HEK293 (cell line): ENCODE measurements at regions not wholly inside any gene's neighbourhood (a gene's known extent, or its start where the extent isn't known, plus 50 kb on each side); places are given as distances from the start of the nearest gene placed in this dataset.

Experiments used
- CTCF ChIA-PET: fragments of 350-600 bp; formaldehyde crosslinking; extraction: SDS; loops from one replicate; lab custom pipeline; 2021; ENCODE audit warnings: antibody characterized with exemption; lab: Yijun Ruan, JAX
- POLR2A ChIA-PET: fragments of 300-600 bp; formaldehyde crosslinking; extraction: SDS; loops from one replicate; lab custom pipeline; 2020; ENCODE audit warnings: antibody characterized with exemption, inconsistent platforms; lab: Yijun Ruan, JAX
- H3K27ac ChIP-seq: fragments of 200-500 bp; sonication (Bioruptor generic); 2 replicates; pipeline ENCODE4 v1.5.1; 2014; ENCODE audit warnings: low read depth, low read length, control low read depth, inconsistent platforms; ENCODE audit errors: extremely low read depth
- H3K36me3 ChIP-seq, 2 experiments: fragments of 200-500 bp in 1 of 2; sonication (Bioruptor generic) in 1 of 2; 1 replicate in 1 of 2; 2 replicates in 1 of 2; pipeline ENCODE4 v1.5.1; 2014 to 2017; ENCODE audit warnings: inconsistent platforms in 2 of 2, low read length in 2 of 2; ENCODE audit not compliant: control insufficient read depth in 2 of 2, insufficient read depth in 1 of 2
- H3K4me1 ChIP-seq: fragments of 200-500 bp; sonication (Bioruptor generic); 2 replicates; pipeline ENCODE4 v1.5.1; 2014; ENCODE audit warnings: mild to moderate bottlenecking, low read length, inconsistent platforms; ENCODE audit not compliant: control insufficient read depth, insufficient read depth
- H3K4me3 ChIP-seq: 2 replicates; pipeline ENCODE4 v1.5.1; 2011; ENCODE audit warnings: low read depth, mild to moderate bottlenecking, control low read depth, low read length, moderate library complexity
- H3K9me3 ChIP-seq: fragments of 200-500 bp; sonication (Bioruptor generic); 2 replicates; pipeline ENCODE4 v1.5.1; 2014; ENCODE audit warnings: low read depth, low read length, inconsistent platforms; ENCODE audit not compliant: control insufficient read depth, insufficient read depth
- KLF1 ChIP-seq: fragments of 450-650 bp; formaldehyde crosslinking; IDR thresholded peaks from 2 replicates; pipeline ENCODE4 v1.5.1; 2016; ENCODE audit warnings: missing biosample characterization, missing genetic modification characterization
- PATZ1 ChIP-seq: fragments of 450-650 bp; formaldehyde crosslinking; IDR thresholded peaks from 2 replicates; pipeline ENCODE4 v1.5.1; 2016; ENCODE audit warnings: missing biosample characterization, missing genetic modification characterization
- PRDM10 ChIP-seq: fragments of 450-650 bp; formaldehyde crosslinking; IDR thresholded peaks from 2 replicates; pipeline ENCODE4 v1.5.1; 2016; ENCODE audit warnings: missing biosample characterization, missing genetic modification characterization
- PRDM4 ChIP-seq: fragments of 450-650 bp; formaldehyde crosslinking; IDR thresholded peaks from 2 replicates; pipeline ENCODE4 v1.5.1; 2017; ENCODE audit warnings: missing biosample characterization, missing genetic modification characterization
- SP7 ChIP-seq: fragments of 450-650 bp; formaldehyde crosslinking; IDR thresholded peaks from 2 replicates; pipeline ENCODE4 v1.5.1; 2016; ENCODE audit warnings: missing biosample characterization, missing genetic modification characterization
- TCF7L2 ChIP-seq: IDR thresholded peaks from 2 replicates; pipeline ENCODE4 v1.6.1; 2011; ENCODE audit warnings: low read depth, mild to moderate bottlenecking, inconsistent platforms, low read length, moderate library complexity, borderline replicate concordance
- WT1 ChIP-seq: fragments of 450-650 bp; formaldehyde crosslinking; IDR thresholded peaks from 2 replicates; pipeline ENCODE4 v1.5.1; 2016; ENCODE audit warnings: missing biosample characterization, missing genetic modification characterization
- ZBTB1 ChIP-seq: fragments of 450-650 bp; formaldehyde crosslinking; IDR thresholded peaks from 2 replicates; pipeline ENCODE4 v1.5.1; 2016; ENCODE audit warnings: missing biosample characterization, missing genetic modification characterization
- ZNF10 ChIP-seq: fragments of 450-650 bp; formaldehyde crosslinking; IDR thresholded peaks from 2 replicates; pipeline ENCODE4 v1.5.1; 2017; ENCODE audit warnings: missing biosample characterization, missing genetic modification characterization
- ZNF148 ChIP-seq: fragments of 450-650 bp; formaldehyde crosslinking; IDR thresholded peaks from 2 replicates; pipeline ENCODE4 v1.5.0; 2017; ENCODE audit warnings: missing biosample characterization, missing genetic modification characterization, borderline replicate concordance
- ZNF175 ChIP-seq: fragments of 450-650 bp; formaldehyde crosslinking; IDR thresholded peaks from 2 replicates; pipeline ENCODE4 v1.5.1; 2016; ENCODE audit warnings: missing biosample characterization, missing genetic modification characterization
- ZNF398 ChIP-seq: fragments of 450-650 bp; formaldehyde crosslinking; IDR thresholded peaks from 2 replicates; pipeline ENCODE4 v1.5.1; 2017; ENCODE audit warnings: missing biosample characterization, missing genetic modification characterization
- ZNF501 ChIP-seq: fragments of 450-650 bp; formaldehyde crosslinking; IDR thresholded peaks from 2 replicates; pipeline ENCODE4 v1.5.1; 2016; ENCODE audit warnings: missing biosample characterization, missing genetic modification characterization
- ZNF521 ChIP-seq: fragments of 450-650 bp; formaldehyde crosslinking; IDR thresholded peaks from 2 replicates; pipeline ENCODE4 v1.5.1; 2017; ENCODE audit warnings: missing biosample characterization, mild to moderate bottlenecking, missing genetic modification characterization
- ZNF549 ChIP-seq: fragments of 450-650 bp; IDR thresholded peaks from 2 replicates; pipeline ENCODE4 v1.5.1; 2018; ENCODE audit warnings: missing biosample characterization, missing genetic modification characterization, mild to moderate bottlenecking, inconsistent platforms, moderate library complexity
- ZNF621 ChIP-seq: fragments of 450-650 bp; formaldehyde crosslinking; IDR thresholded peaks from 2 replicates; pipeline ENCODE4 v1.5.1; 2017; ENCODE audit warnings: missing biosample characterization, missing genetic modification characterization
- ZNF645 ChIP-seq: fragments of 450-650 bp; formaldehyde crosslinking; IDR thresholded peaks from 2 replicates; pipeline ENCODE4; 2016; ENCODE audit warnings: missing biosample characterization, missing genetic modification characterization
- ZNF677 ChIP-seq: fragments of 450-650 bp; IDR thresholded peaks from 2 replicates; pipeline ENCODE4 v1.5.0; 2018; ENCODE audit warnings: missing biosample characterization, mild to moderate bottlenecking, missing genetic modification characterization, moderate library complexity
- ZSCAN23 ChIP-seq: fragments of 450-650 bp; formaldehyde crosslinking; IDR thresholded peaks from 2 replicates; pipeline ENCODE4 v1.5.1; 2016; ENCODE audit warnings: missing biosample characterization, missing genetic modification characterization

- no peak for TF ChIP-seq PRDM10
Observed at GRCh38 chr5:174529925-174530681, 194.3 kb upstream of the MSX2 start (continued).

GRCh38 chr5:174531782-174532191 lies 192.6 kb upstream of the MSX2 start:
- no peak overlapping the region for H3K4me3 ChIP-seq
- peaks cover 27% of the 10 kb centered on the region for H3K4me1 ChIP-seq
- POLR2A ChIA-PET, result interaction anchor here (2.1 kb wide), 1 partner anchor 28 kb away, joined by 6 read pairs; no protein-coding TSS in a partner anchor
- no peaks in the 10 kb centered on the region for H3K9me3 ChIP-seq
- CTCF ChIA-PET, result no interaction called here
- no peaks in the 10 kb centered on the region for H3K36me3 ChIP-seq
- H3K27ac ChIP-seq, result peak overlapping the region; percentile 42
- TF ChIP-seq PRDM4 (tag by site-specific recombination) (0 out of 2 replicates have a peak, but pooled peaks have one; percentile 59), KLF1 (tag by site-specific recombination) (peak; percentile 55), ZNF501 (tag by site-specific recombination) (no peak), ZNF621 (no peak), SP7 (tag by site-specific recombination) (peak; percentile 100), ZNF175 (no peak), WT1 (peak; percentile 88), TCF7L2 (peak; percentile 86), ZNF521 (tag by site-specific recombination) (no peak), ZNF148 (tag by site-specific recombination) (no peak), ZNF10 (tag by site-specific recombination) (0 out of 2 replicates have a peak, but pooled peaks have one; percentile 36), ZBTB1 (tag by site-specific recombination) (no peak), ZNF677 (tag by site-specific recombination) (no peak), ZNF549 (tag by site-specific recombination) (no peak), ZSCAN23 (peak; percentile 56; the same call in 1 of the 2 replicates), ZNF398 (peak; percentile 63), PATZ1 (tag by site-specific recombination) (peak; percentile 69), ZNF645 (no peak)
